ENCODE measurements at regions not wholly inside any gene's neighbourhood (a gene's known extent, or its start where the extent isn't known, plus 50 kb on each side); places are given as distances from the start of the nearest gene placed in this dataset.

DNA sequence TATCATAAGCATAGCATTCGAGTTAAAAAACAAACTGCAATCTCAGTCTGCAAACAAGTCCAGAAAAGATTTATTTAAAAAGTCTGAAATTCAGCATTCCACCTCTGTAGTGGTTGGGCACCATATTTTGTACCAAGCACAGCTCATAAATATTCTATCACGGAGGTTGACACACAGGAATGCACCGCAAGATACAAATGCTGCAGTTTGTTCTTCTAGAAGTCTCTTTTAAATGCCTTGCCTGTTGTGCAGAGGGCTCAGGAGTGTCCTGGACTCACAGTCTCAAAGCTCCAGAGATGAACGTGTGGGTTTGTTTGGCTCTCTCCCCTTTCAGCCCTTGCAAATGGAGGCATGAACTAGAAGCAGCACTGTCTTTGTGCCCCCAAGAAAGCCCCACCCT, 212.4 kb upstream of the USP24 start:
- Mint-ChIP-seq H3K27me3 (ENCODE audit: low read depth) (no peaks in the 10 kb centered on the region), H3K9me3 (no peaks in the 10 kb centered on the region), H3K4me1 (peaks cover 0 to 7% of the 10 kb centered on the region in 2 experiments; a peak in 2 of 4 replicates), H3K36me3 (ENCODE audit: insufficient read depth in 1 of 3, low read depth in 3 of 3) (no peaks in the 10 kb centered on the region), H3K27ac (no peak overlapping the region), H3K4me3 (no peak overlapping the region)
- Histone ChIP-seq H3K27ac (ENCODE audit: insufficient read length, low read depth, low read length) (no peak overlapping the region), H3K56ac (ENCODE audit: insufficient read length, low read depth, low read length) (no peak overlapping the region), H3K23me2 (ENCODE audit: insufficient read length, low read depth, low read length, poor library complexity, severe bottlenecking) (no peaks in the 10 kb centered on the region), H3K27me3 (ENCODE audit: insufficient read depth, low read length) (no peaks in the 10 kb centered on the region), H3K4me2 (ENCODE audit: insufficient read depth, insufficient read length, low read length) (no peak overlapping the region), H3K9me3 (ENCODE audit: control insufficient read depth, low read depth, low read length) (no peaks in the 10 kb centered on the region), H2BK20ac (ENCODE audit: low read depth, low read length, poor library complexity, severe bottlenecking) (no peak overlapping the region), H4K5ac (ENCODE audit: insufficient read length, low read depth, low read length) (no peak overlapping the region), H2AK5ac (ENCODE audit: insufficient read length, low read length) (no peak overlapping the region), H4K20me1 (ENCODE audit: control insufficient read depth, insufficient read depth, insufficient read length) (no peaks in the 10 kb centered on the region), H3K79me2 (ENCODE audit: insufficient read depth, low read length) (no peaks in the 10 kb centered on the region), H3K79me1 (ENCODE audit: insufficient read depth, low read depth, low read length, poor library complexity, severe bottlenecking) (no peaks in the 10 kb centered on the region), H3K18ac (ENCODE audit: insufficient read length, low read depth, low read length) (no peak overlapping the region), H3K4me1 (ENCODE audit: insufficient read depth, low read length) (no peaks in the 10 kb centered on the region), H2BK120ac (ENCODE audit: low read depth, low read length, poor library complexity, severe bottlenecking) (no peak overlapping the region), H3K4ac (ENCODE audit: low read depth, low read length) (no peak overlapping the region), H3K9ac (ENCODE audit: extremely low read depth, insufficient read length, low read length) (no peak overlapping the region), H2BK5ac (ENCODE audit: insufficient read length, low read length) (no peak overlapping the region), H3T11ph (ENCODE audit: low read length) (no peak overlapping the region), H3K14ac (ENCODE audit: insufficient read depth, low read length) (no peak overlapping the region), H3K23ac (ENCODE audit: insufficient read length, low read depth, low read length) (no peak overlapping the region), H4K91ac (ENCODE audit: insufficient read length, low read depth, low read length) (no peak overlapping the region), H2BK12ac (ENCODE audit: insufficient read length, low read depth, low read length) (no peak overlapping the region), H4K8ac (replicated peaks; ENCODE audit: insufficient read length, low read depth, low read length) (no peak overlapping the region), H2AFZ (ENCODE audit: low read length) (no peak overlapping the region), H2BK15ac (ENCODE audit: low read depth, low read length) (no peak overlapping the region)
- WGBS (ENCODE audit: extremely low coverage, insufficient read length, low lambda C conversion rate): no CpG with 5 or more reads among the region's 4 CpGs
- no peak for DNase-seq
- no peak for TF ChIP-seq CTCF (conservative IDR thresholded peaks at IDR 0.05)

All from H9 (cell line).